H1 (cell line): ENCODE measurements at regions not wholly inside any gene's neighbourhood (a gene's known extent, or its start where the extent isn't known, plus 50 kb on each side); places are given as distances from the start of the nearest gene placed in this dataset.

Experiments
- CTCF ChIA-PET: fragments of 300-600 bp; sonication (Branson Sonifier 250); formaldehyde crosslinking; loops from one replicate; lab custom pipeline; 2021; ENCODE audit not compliant: partially characterized antibody; lab: Charles Lee
- POLR2A ChIA-PET: fragments of 300-600 bp; sonication (Branson Sonifier 250); formaldehyde crosslinking; loops from one replicate; lab custom pipeline; 2021; ENCODE audit warnings: inconsistent platforms; ENCODE audit not compliant: partially characterized antibody; lab: Charles Lee
- DNase-seq, 2 experiments: peaks; one replicate each; pipeline versions ENCODE4 v3.0.0 to v3.0.0-alpha.2; 2010 to 2022; ENCODE audit warnings: low spot score in 2 of 2, low read depth in 1 of 2, mixed read lengths in 1 of 2
- FAIRE-seq: peaks from 2 replicates; lab custom pipeline; 2011; peaks lifted over from hg19 to GRCh38; lab: Jason Lieb, UNC
- H2AFZ ChIP-seq: 2 replicates; pipeline ENCODE4 v1.8.1; 2012; ENCODE audit warnings: low read length, inconsistent platforms
- H2AK5ac ChIP-seq: 2 replicates; pipeline ENCODE4 v1.6.1; 2013; ENCODE audit warnings: low read depth, low read length
- H2BK120ac ChIP-seq: replicated peaks from 2 replicates; pipeline ENCODE3; 2013; ENCODE audit warnings: low read depth, low read length, inconsistent platforms
- H2BK12ac ChIP-seq: 2 replicates; pipeline ENCODE4 v1.6.1; 2013; ENCODE audit warnings: low read depth, low read length
- H2BK15ac ChIP-seq: 2 replicates; pipeline ENCODE4 v1.6.1; 2013; ENCODE audit warnings: low read length
- H2BK20ac ChIP-seq: 2 replicates; pipeline ENCODE4 v1.6.1; 2013; ENCODE audit warnings: low read length
- H2BK5ac ChIP-seq: 2 replicates; pipeline ENCODE4 v1.6.1; 2013; ENCODE audit warnings: low read depth, low read length
- H3K14ac ChIP-seq: 2 replicates; pipeline ENCODE4 v1.6.1; 2013; ENCODE audit warnings: inconsistent platforms; ENCODE audit not compliant: insufficient read length
- H3K18ac ChIP-seq: 2 replicates; pipeline ENCODE4 v1.6.1; 2013; ENCODE audit warnings: low read length; ENCODE audit errors: extremely low read depth
- H3K23ac ChIP-seq: 2 replicates; pipeline ENCODE4 v1.6.1; 2013; ENCODE audit warnings: inconsistent platforms; ENCODE audit not compliant: insufficient read length
- H3K23me2 ChIP-seq: 2 replicates; pipeline ENCODE4 v1.6.1; 2013; ENCODE audit warnings: low read depth, low read length
- H3K27ac ChIP-seq: 2 replicates; pipeline ENCODE4 v1.6.1; 2011; ENCODE audit warnings: low read depth, low read length, inconsistent platforms
- H3K27me3 ChIP-seq, 4 experiments: replicated peaks in 1 of 4; 1 replicate in 1 of 4; 2 replicates in 3 of 4; pipeline versions ENCODE4 v1.6.1 to v1.8.1; 2011 to 2013; ENCODE audit warnings: low read length in 3 of 4, mild to moderate bottlenecking in 3 of 4, inconsistent platforms in 2 of 4, mixed read lengths in 2 of 4, moderate library complexity in 1 of 4; ENCODE audit not compliant: control insufficient read depth in 3 of 4, insufficient read depth in 3 of 4; ENCODE audit errors: extremely low read depth in 1 of 4
- H3K36me3 ChIP-seq, 4 experiments: 2 replicates each; pipeline versions ENCODE4 v1.6.1 to v1.8.1; 2011 to 2013; ENCODE audit warnings: mild to moderate bottlenecking in 4 of 4, low read length in 3 of 4, moderate library complexity in 2 of 4, control low read depth in 1 of 4, inconsistent platforms in 1 of 4; ENCODE audit not compliant: insufficient read depth in 4 of 4, control insufficient read depth in 2 of 4
- H3K4ac ChIP-seq: replicated peaks from 2 replicates; pipeline ENCODE3; 2013; ENCODE audit warnings: low read length, low read depth, mixed read lengths, inconsistent platforms; ENCODE audit not compliant: insufficient read length
- H3K4me1 ChIP-seq, 4 experiments: replicated peaks in 1 of 4; 1 replicate in 1 of 4; 2 replicates in 3 of 4; pipeline versions ENCODE4 v1.6.1 to v1.8.1; 2011 to 2013; ENCODE audit warnings: low read length in 3 of 4, inconsistent platforms in 2 of 4, mixed read lengths in 1 of 4; ENCODE audit not compliant: insufficient read depth in 4 of 4, control insufficient read depth in 3 of 4
- H3K4me2 ChIP-seq, 2 experiments: 2 replicates each; pipeline versions ENCODE4 v1.6.1 to v1.8.1; 2011 to 2013; ENCODE audit warnings: low read depth in 2 of 2, low read length in 2 of 2, control low read depth in 1 of 2, inconsistent platforms in 1 of 2, mild to moderate bottlenecking in 1 of 2; ENCODE audit not compliant: insufficient read depth in 1 of 2
- H3K4me3 ChIP-seq, 4 experiments: fragments of 200-600, 300-600 bp in 1 of 4; sonication (generic), shearing (Covaris generic), sonication (Bioruptor Twin) in 1 of 4; 2 replicates each; pipeline versions ENCODE4 v1.5.1 to v1.8.1; 2011 to 2016; ENCODE audit warnings: low read length in 4 of 4, low read depth in 3 of 4, control low read depth in 2 of 4, inconsistent platforms in 2 of 4, mild to moderate bottlenecking in 2 of 4, mixed read lengths in 1 of 4, moderate library complexity in 1 of 4; ENCODE audit not compliant: insufficient read depth in 2 of 4; ENCODE audit errors: extremely low read depth in 1 of 4
- H3K56ac ChIP-seq: replicated peaks from 2 replicates; pipeline ENCODE3; 2013; ENCODE audit warnings: low read depth, mild to moderate bottlenecking, mixed read lengths, low read length, inconsistent platforms; ENCODE audit not compliant: insufficient read length
- H3K79me1 ChIP-seq: 2 replicates; pipeline ENCODE4 v1.6.1; 2013; ENCODE audit warnings: low read depth, low read length, control low read depth
- H3K79me2 ChIP-seq, 2 experiments: 2 replicates each; pipeline versions ENCODE4 v1.6.1 to v1.8.1; 2012 to 2013; ENCODE audit warnings: low read length in 2 of 2, mild to moderate bottlenecking in 2 of 2, inconsistent platforms in 1 of 2; ENCODE audit not compliant: insufficient read depth in 2 of 2, control insufficient read depth in 1 of 2
- H3K9ac ChIP-seq, 4 experiments: replicated peaks in 1 of 4; 1 replicate in 1 of 4; 2 replicates in 3 of 4; pipeline versions ENCODE4 v1.6.1 to v1.8.1; 2011 to 2013; ENCODE audit warnings: low read depth in 3 of 4, low read length in 3 of 4, control low read depth in 2 of 4, mild to moderate bottlenecking in 2 of 4, moderate library complexity in 2 of 4, inconsistent platforms in 1 of 4; ENCODE audit errors: extremely low read depth in 1 of 4
- H3K9me3 ChIP-seq, 2 experiments: 2 replicates each; pipeline versions ENCODE4 v1.6.1 to v1.8.1; 2012 to 2013; ENCODE audit warnings: mild to moderate bottlenecking in 2 of 2, moderate library complexity in 2 of 2, control low read depth in 1 of 2, inconsistent platforms in 1 of 2, low read depth in 1 of 2, low read length in 1 of 2, mixed read lengths in 1 of 2; ENCODE audit not compliant: insufficient read depth in 2 of 2
- H4K20me1 ChIP-seq, 2 experiments: replicated peaks in 1 of 2; 2 replicates each; pipeline versions ENCODE3 to v1.8.1; 2011 to 2013; ENCODE audit warnings: inconsistent platforms in 2 of 2, low read length in 2 of 2, mild to moderate bottlenecking in 1 of 2; ENCODE audit not compliant: insufficient read depth in 2 of 2, control insufficient read depth in 1 of 2
- H4K5ac ChIP-seq: 2 replicates; pipeline ENCODE4 v1.6.1; 2013; ENCODE audit warnings: low read length, low read depth, mixed read lengths, inconsistent platforms; ENCODE audit not compliant: insufficient read length
- H4K8ac ChIP-seq: 2 replicates; pipeline ENCODE4 v1.8.0; 2013; ENCODE audit warnings: mild to moderate bottlenecking, moderate library complexity, low read length, inconsistent platforms; ENCODE audit not compliant: insufficient read depth; ENCODE audit errors: extremely low read depth
- H4K91ac ChIP-seq: replicated peaks from 2 replicates; pipeline ENCODE3; 2013; ENCODE audit warnings: low read length, mixed read lengths, inconsistent platforms; ENCODE audit not compliant: insufficient read length
- ASH2L ChIP-seq: fragments of 200-600, 300-600 bp; sonication (generic); IDR thresholded peaks from one replicate; pipeline ENCODE4 v1.7.1; 2017; ENCODE audit warnings: low read length
- CTCF ChIP-seq, 3 experiments: IDR thresholded peaks; 1 replicate in 2 of 3; 2 replicates in 1 of 3; pipeline versions ENCODE4 v1.5.1 to v1.6.1; 2011; ENCODE audit warnings: low read length in 3 of 3, mild to moderate bottlenecking in 3 of 3, inconsistent platforms in 2 of 3, low read depth in 1 of 3, moderate library complexity in 1 of 3; ENCODE audit not compliant: insufficient read depth in 1 of 3; ENCODE audit errors: control extremely low read depth in 1 of 3
- GTF2F1 ChIP-seq: IDR thresholded peaks from 2 replicates; pipeline ENCODE4 v1.6.1; 2012; ENCODE audit warnings: low read depth, low read length, improper control_type of control experiment, borderline replicate concordance
- KDM1A ChIP-seq: fragments of 200-600, 300-600 bp; sonication (generic); IDR thresholded peaks from 2 replicates; pipeline ENCODE4 v1.7.1; 2016; ENCODE audit warnings: mild to moderate bottlenecking, low read length, borderline replicate concordance
- NANOG ChIP-seq: IDR thresholded peaks from 2 replicates; pipeline ENCODE4 v1.6.1; 2011; ENCODE audit warnings: low read length, low read depth, mild to moderate bottlenecking, inconsistent platforms; ENCODE audit not compliant: insufficient read depth, poor library complexity, severe bottlenecking
- RNF2 ChIP-seq: fragments of 200-900, 300-1000 bp; sonication (generic); IDR thresholded peaks from 2 replicates; pipeline ENCODE4 v1.7.1; 2016; ENCODE audit warnings: borderline replicate concordance, low read depth, mild to moderate bottlenecking, antibody characterized with exemption, low read length; ENCODE audit not compliant: poor library complexity, severe bottlenecking; ENCODE audit errors: missing control alignments
- RXRA ChIP-seq: IDR thresholded peaks from 2 replicates; pipeline ENCODE4 v1.6.1; 2011; ENCODE audit warnings: low read depth, mild to moderate bottlenecking, low read length, moderate library complexity; ENCODE audit not compliant: insufficient read depth
- SIN3A ChIP-seq, 2 experiments: IDR thresholded peaks in 1 of 2; conservative IDR thresholded peaks in 1 of 2; 2 replicates each; pipeline ENCODE4 v1.6.1; 2011 to 2012; ENCODE audit warnings: low read length in 2 of 2, improper control_type of control experiment in 1 of 2, low read depth in 1 of 2, mild to moderate bottlenecking in 1 of 2
- TAF7 ChIP-seq: optimal IDR thresholded peaks from 2 replicates; pipeline ENCODE3; 2011; ENCODE audit warnings: low read depth, mild to moderate bottlenecking, inconsistent platforms, low read length, moderate library complexity, borderline replicate concordance
- WGBS, 2 experiments: shearing (Covaris generic) in 1 of 2; methylation state at CpG; one replicate each; pipeline versions ENCODE4 v1.1.6 to v1.1.7; 2013 to 2015; ENCODE audit warnings: low lambda C conversion rate in 2 of 2, mixed read lengths in 2 of 2, inconsistent platforms in 1 of 2, low coverage in 1 of 2, missing lambda C conversion rate in 1 of 2; ENCODE audit not compliant: insufficient replicate concordance in 2 of 2, insufficient coverage in 1 of 2, insufficient read length in 1 of 2; ENCODE audit errors: extremely low coverage in 1 of 2, missing lambda C conversion rate in 1 of 2; 5-methylcytosine and 5-hydroxymethylcytosine counted together

- Histone ChIP-seq H4K20me1 (no peaks in the 10 kb centered on the region), H3K9me3 (no peaks in the 10 kb centered on the region), H3K4me1 (peaks cover 0 to 24% (median 11%) of the 10 kb centered on the region in 4 experiments; a peak in 6 of 7 replicates), H3K23ac (no peak overlapping the region), H2BK12ac (no peak overlapping the region), H3K4ac (no peak overlapping the region), H2BK15ac (no peak overlapping the region), H3K9ac (no peak overlapping the region), H3K36me3 (no peaks in the 10 kb centered on the region), H3K14ac (no peak overlapping the region), H3K27ac (no peak overlapping the region), H3K4me3 (no peak overlapping the region), H3K4me2 (no peak overlapping the region), H2BK5ac (no peak overlapping the region), H3K56ac (no peak overlapping the region), H4K91ac (no peak overlapping the region), H2AK5ac (no peak overlapping the region), H3K18ac (no peak overlapping the region; the same call in 1 of the 2 replicates), H3K23me2 (peaks cover 6% of the 10 kb centered on the region; the same call in 1 of the 2 replicates), H3K79me2 (no peaks in the 10 kb centered on the region), H2BK120ac (no peak overlapping the region), H3K27me3 (peaks cover 0 to 7% (median 1%) of the 10 kb centered on the region in 4 experiments; a peak in 2 of 7 replicates), H4K5ac (no peak overlapping the region), H2AFZ (no peak overlapping the region), H4K8ac (no peak overlapping the region), H2BK20ac (no peak overlapping the region), H3K79me1 (no peaks in the 10 kb centered on the region)
- CTCF ChIA-PET, result interaction anchor here (1.1 to 3.4 kb wide), 3 partner anchors 10 to 197 kb away, joined by 4 to 16 read pairs (median 10); no protein-coding TSS in a partner anchor
- POLR2A ChIA-PET, result no interaction called here
- DNase-seq, result peak in 1 of 2 experiments; percentile 44
- FAIRE-seq, result no peak
- 94% methylated on average over 15 of the region's 16 CpGs; no CpG with 5 or more reads in 1 of the 2 experiments for WGBS, 2 experiments
- TF ChIP-seq RXRA (no peak), NANOG (no peak), CTCF (IDR thresholded peaks at IDR 0.05; ENCODE audit: control extremely low read depth in 1 of 3, insufficient read depth in 1 of 3, low read depth in 1 of 3, low read length in 3 of 3) (no peak), ASH2L (no peak), RNF2 (no peak), GTF2F1 (no peak), SIN3A (conservative IDR thresholded peaks at IDR 0.05 in 1 of 2, IDR thresholded peaks at IDR 0.05 in 1 of 2; ENCODE audit: low read depth in 1 of 2, low read length in 2 of 2) (no peak), TAF7 (no peak), KDM1A (no peak)
Observed at GRCh38 chr14:101193106-101193844, 289.8 kb upstream of the RTL1 start.
